ENCODE measurements at regions not wholly inside any gene's neighbourhood (a gene's known extent, or its start where the extent isn't known, plus 50 kb on each side); places are given as distances from the start of the nearest gene placed in this dataset.

GRCh38 chr4:53912766-53913497 lies 151.5 kb downstream of the CHIC2 start:
- ChIA-PET CTCF (interaction anchor here (1.1 kb wide), 2 partner anchors 305 to 321 kb away, joined by 3 read pairs; no protein-coding TSS in a partner anchor), POLR2A (no interaction called here)
- H3K4me3 ChIP-seq (ENCODE audit: low read depth, low read length) = no peak overlapping the region
- no peaks in the 10 kb centered on the region for H3K27me3 ChIP-seq (ENCODE audit: control insufficient read depth, insufficient read depth, low read length)
- no peak for DNase-seq (ENCODE audit: low read depth, low spot score)
- H3K27ac ChIP-seq (ENCODE audit: low read depth, low read length) = no peak overlapping the region
- TF ChIP-seq CTCF (IDR thresholded peaks at IDR 0.05; ENCODE audit: low read depth, low read length) = no peak
- H3K9me3 ChIP-seq (ENCODE audit: control insufficient read depth, insufficient read depth, low read length) = no peaks in the 10 kb centered on the region

GRCh38 chr4:53908661-53909078 lies 155.7 kb downstream of the CHIC2 start:
- Histone ChIP-seq H3K9me3 (ENCODE audit: control insufficient read depth, insufficient read depth, low read length) (no peaks in the 10 kb centered on the region), H3K27me3 (ENCODE audit: control insufficient read depth, insufficient read depth, low read length) (no peaks in the 10 kb centered on the region), H3K4me3 (ENCODE audit: low read depth, low read length) (peak overlapping the region; percentile 36), H3K27ac (ENCODE audit: low read depth, low read length) (peak overlapping the region; percentile 22)
- CTCF ChIA-PET = interaction anchor here (0.7 to 3.4 kb wide), 41 partner anchors 10 to 894 kb away, joined by 3 to 26 read pairs (median 4); partner anchors contain the start of genes FIP1L1 and PDGFRA
- POLR2A ChIA-PET = interaction anchor here (0.6 to 2.5 kb wide), 9 partner anchors 8 to 416 kb away, joined by 3 to 14 read pairs (median 4); partner anchors contain the start of gene PDGFRA
- DNase-seq (ENCODE audit: low read depth, low spot score) = peak; percentile 87
- peak; percentile 82 for TF ChIP-seq CTCF (IDR thresholded peaks at IDR 0.05; ENCODE audit: low read depth, low read length)

- no peak overlapping the region for H3K4me3 ChIP-seq (ENCODE audit: low read depth, low read length)
- H3K27me3 ChIP-seq (ENCODE audit: control insufficient read depth, insufficient read depth, low read length) = no peaks in the 10 kb centered on the region
- CTCF ChIA-PET = interaction anchor here (0.6 to 3.4 kb wide), 35 partner anchors 10 to 588 kb away, joined by 3 to 26 read pairs (median 4); partner anchors contain the start of gene PDGFRA
- DNase-seq (ENCODE audit: low read depth, low spot score) = no peak
- TF ChIP-seq CTCF (IDR thresholded peaks at IDR 0.05; ENCODE audit: low read depth, low read length) = no peak
- H3K27ac ChIP-seq (ENCODE audit: low read depth, low read length) = no peak overlapping the region
- no peaks in the 10 kb centered on the region for H3K9me3 ChIP-seq (ENCODE audit: control insufficient read depth, insufficient read depth, low read length)
- POLR2A ChIA-PET = interaction anchor here (0.6 to 2.5 kb wide), 5 partner anchors 8 to 325 kb away, joined by 3 to 14 read pairs (median 6); no protein-coding TSS in a partner anchor
Observed at GRCh38 chr4:53907772-53908171, 156.6 kb downstream of the CHIC2 start.

- Histone ChIP-seq H3K27ac (ENCODE audit: low read depth, low read length) (no peak overlapping the region), H3K9me3 (ENCODE audit: control insufficient read depth, insufficient read depth, low read length) (no peaks in the 10 kb centered on the region), H3K27me3 (ENCODE audit: control insufficient read depth, insufficient read depth, low read length) (no peaks in the 10 kb centered on the region), H3K4me3 (ENCODE audit: low read depth, low read length) (no peak overlapping the region)
- no peak for DNase-seq (ENCODE audit: low read depth, low spot score)
- TF ChIP-seq CTCF (IDR thresholded peaks at IDR 0.05; ENCODE audit: low read depth, low read length) = no peak
- CTCF ChIA-PET = interaction anchor here (0.5 to 3.4 kb wide), 8 partner anchors 22 to 415 kb away, joined by 3 to 23 read pairs (median 5); partner anchors contain the start of gene PDGFRA
- POLR2A ChIA-PET = interaction anchor here (0.5 to 2.7 kb wide), 2 partner anchors 44 to 894 kb away, joined by 5 to 12 read pairs; no protein-coding TSS in a partner anchor
Observed at GRCh38 chr4:53906606-53907190, 157.7 kb downstream of the CHIC2 start.
